ENCODE measurements at regions not wholly inside any gene's neighbourhood (a gene's known extent, or its start where the extent isn't known, plus 50 kb on each side); places are given as distances from the start of the nearest gene placed in this dataset.

- H3K4me1 ChIP-seq (ENCODE audit: insufficient read depth, low read length), result 0 out of 2 replicates have a peak, but pooled peaks cover 7% of the 10 kb centered on the region
- H3K27me3 ChIP-seq (ENCODE audit: insufficient read depth, low read length), result no peaks in the 10 kb centered on the region
- WGBS, result 86% methylated on average over 1 of the region's 1 CpG
Measured at GRCh38 chr5:40400245-40400644, 279.5 kb upstream of the PTGER4 start.

GRCh38 chr5:40399349-40399748 is 280.4 kb upstream of the PTGER4 start:
- Histone ChIP-seq H3K36me3 (ENCODE audit: insufficient read depth, low read length) (no peaks in the 10 kb centered on the region), H3K4me3 (ENCODE audit: low read length) (no peak overlapping the region), H3K9me3 (ENCODE audit: insufficient read depth, low read depth, low read length) (no peaks in the 10 kb centered on the region), H3K27ac (ENCODE audit: low read depth, low read length) (no peak overlapping the region), H3K9ac (ENCODE audit: low read depth, low read length) (no peak overlapping the region), H3K4me1 (ENCODE audit: insufficient read depth, low read length) (0 out of 2 replicates have a peak, but pooled peaks cover 7% of the 10 kb centered on the region), H3K27me3 (ENCODE audit: insufficient read depth, low read length) (no peaks in the 10 kb centered on the region)
- 96% methylated on average over 1 of the region's 1 CpG for WGBS

More at GRCh38 chr5:40400245-40400644, 279.5 kb upstream of the PTGER4 start:
- no peaks in the 10 kb centered on the region for H3K9me3 ChIP-seq (ENCODE audit: insufficient read depth, low read depth, low read length)
- H3K36me3 ChIP-seq (ENCODE audit: insufficient read depth, low read length), result no peaks in the 10 kb centered on the region
- H3K27ac ChIP-seq (ENCODE audit: low read depth, low read length), result no peak overlapping the region
- no peak overlapping the region for H3K9ac ChIP-seq (ENCODE audit: low read depth, low read length)
- no peak overlapping the region for H3K4me3 ChIP-seq (ENCODE audit: low read length)

- WGBS, result 92% methylated on average over 1 of the region's 1 CpG
- Histone ChIP-seq H3K27ac (ENCODE audit: low read depth, low read length) (no peak overlapping the region), H3K9me3 (ENCODE audit: insufficient read depth, low read depth, low read length) (no peaks in the 10 kb centered on the region), H3K4me3 (ENCODE audit: low read length) (no peak overlapping the region), H3K9ac (ENCODE audit: low read depth, low read length) (no peak overlapping the region), H3K36me3 (ENCODE audit: insufficient read depth, low read length) (no peaks in the 10 kb centered on the region), H3K4me1 (ENCODE audit: insufficient read depth, low read length) (0 out of 2 replicates have a peak, but pooled peaks cover 7% of the 10 kb centered on the region), H3K27me3 (ENCODE audit: insufficient read depth, low read length) (no peaks in the 10 kb centered on the region)
Measured at GRCh38 chr5:40397976-40398375, 281.7 kb upstream of the PTGER4 start.

- Histone ChIP-seq H3K27me3 (ENCODE audit: insufficient read depth, low read length) (no peaks in the 10 kb centered on the region), H3K4me3 (ENCODE audit: low read length) (no peak overlapping the region), H3K4me1 (ENCODE audit: insufficient read depth, low read length) (0 out of 2 replicates have a peak, but pooled peaks cover 7% of the 10 kb centered on the region), H3K36me3 (ENCODE audit: insufficient read depth, low read length) (no peaks in the 10 kb centered on the region), H3K9ac (ENCODE audit: low read depth, low read length) (no peak overlapping the region), H3K27ac (ENCODE audit: low read depth, low read length) (no peak overlapping the region), H3K9me3 (ENCODE audit: insufficient read depth, low read depth, low read length) (no peaks in the 10 kb centered on the region)
- WGBS, result 81% methylated on average over 2 of the region's 2 CpGs
Measured at GRCh38 chr5:40397091-40397490, 282.6 kb upstream of the PTGER4 start.

- Histone ChIP-seq H3K4me3 (ENCODE audit: low read length) (no peak overlapping the region), H3K9me3 (ENCODE audit: insufficient read depth, low read depth, low read length) (no peaks in the 10 kb centered on the region), H3K27me3 (ENCODE audit: insufficient read depth, low read length) (no peaks in the 10 kb centered on the region), H3K36me3 (ENCODE audit: insufficient read depth, low read length) (no peaks in the 10 kb centered on the region), H3K4me1 (ENCODE audit: insufficient read depth, low read length) (0 out of 2 replicates have a peak, but pooled peaks cover under 1% of the 10 kb centered on the region), H3K9ac (ENCODE audit: low read depth, low read length) (no peak overlapping the region), H3K27ac (ENCODE audit: low read depth, low read length) (no peak overlapping the region)
- no CpG with 5 or more reads among the region's 1 CpG for WGBS
Measured at GRCh38 chr5:40396317-40396716, 283.4 kb upstream of the PTGER4 start.

GRCh38 chr5:40395251-40395650 is 284.5 kb upstream of the PTGER4 start:
- no peak overlapping the region for H3K27ac ChIP-seq (ENCODE audit: low read depth, low read length)
- no peak overlapping the region for H3K4me3 ChIP-seq (ENCODE audit: low read length)
- WGBS, result 91% methylated on average over 4 of the region's 4 CpGs
- H3K9ac ChIP-seq (ENCODE audit: low read depth, low read length), result no peak overlapping the region
- no peaks in the 10 kb centered on the region for H3K36me3 ChIP-seq (ENCODE audit: insufficient read depth, low read length)
- H3K9me3 ChIP-seq (ENCODE audit: insufficient read depth, low read depth, low read length), result no peaks in the 10 kb centered on the region
- no peaks in the 10 kb centered on the region for H3K4me1 ChIP-seq (ENCODE audit: insufficient read depth, low read length)
- no peaks in the 10 kb centered on the region for H3K27me3 ChIP-seq (ENCODE audit: insufficient read depth, low read length)

- no peak overlapping the region for H3K4me3 ChIP-seq (ENCODE audit: low read length)
- H3K4me1 ChIP-seq (ENCODE audit: insufficient read depth, low read length), result 0 out of 2 replicates have a peak, but pooled peaks cover 1% of the 10 kb centered on the region
- H3K9ac ChIP-seq (ENCODE audit: low read depth, low read length), result no peak overlapping the region
- no peaks in the 10 kb centered on the region for H3K27me3 ChIP-seq (ENCODE audit: insufficient read depth, low read length)
- no peak overlapping the region for H3K27ac ChIP-seq (ENCODE audit: low read depth, low read length)
- H3K9me3 ChIP-seq (ENCODE audit: insufficient read depth, low read depth, low read length), result no peaks in the 10 kb centered on the region
- H3K36me3 ChIP-seq (ENCODE audit: insufficient read depth, low read length), result no peaks in the 10 kb centered on the region
- WGBS, result 94% methylated on average over 4 of the region's 4 CpGs
Measured at GRCh38 chr5:40394698-40395097, 285.0 kb upstream of the PTGER4 start.

GRCh38 chr5:40391642-40392041 is 288.1 kb upstream of the PTGER4 start:
- Histone ChIP-seq H3K27me3 (ENCODE audit: insufficient read depth, low read length) (no peaks in the 10 kb centered on the region), H3K4me1 (ENCODE audit: insufficient read depth, low read length) (0 out of 2 replicates have a peak, but pooled peaks cover 5% of the 10 kb centered on the region), H3K9me3 (ENCODE audit: insufficient read depth, low read depth, low read length) (no peaks in the 10 kb centered on the region), H3K9ac (ENCODE audit: low read depth, low read length) (no peak overlapping the region), H3K27ac (ENCODE audit: low read depth, low read length) (no peak overlapping the region), H3K4me3 (ENCODE audit: low read length) (no peak overlapping the region), H3K36me3 (ENCODE audit: insufficient read depth, low read length) (no peaks in the 10 kb centered on the region)

- Histone ChIP-seq H3K27ac (ENCODE audit: low read depth, low read length) (no peak overlapping the region), H3K36me3 (ENCODE audit: insufficient read depth, low read length) (no peaks in the 10 kb centered on the region), H3K9ac (ENCODE audit: low read depth, low read length) (no peak overlapping the region), H3K27me3 (ENCODE audit: insufficient read depth, low read length) (no peaks in the 10 kb centered on the region), H3K4me3 (ENCODE audit: low read length) (no peak overlapping the region), H3K4me1 (ENCODE audit: insufficient read depth, low read length) (peaks cover 16% of the 10 kb centered on the region), H3K9me3 (ENCODE audit: insufficient read depth, low read depth, low read length) (no peaks in the 10 kb centered on the region)
- WGBS, result 98% methylated on average over 5 of the region's 6 CpGs
Measured at GRCh38 chr5:40390281-40391149, 289.2 kb upstream of the PTGER4 start.

GRCh38 chr5:40389591-40389990 is 290.1 kb upstream of the PTGER4 start:
- H3K9ac ChIP-seq (ENCODE audit: low read depth, low read length), result no peak overlapping the region
- H3K27ac ChIP-seq (ENCODE audit: low read depth, low read length), result no peak overlapping the region
- H3K36me3 ChIP-seq (ENCODE audit: insufficient read depth, low read length), result no peaks in the 10 kb centered on the region
- no peak overlapping the region for H3K4me3 ChIP-seq (ENCODE audit: low read length)
- 81% methylated on average over 4 of the region's 4 CpGs for WGBS
- no peaks in the 10 kb centered on the region for H3K27me3 ChIP-seq (ENCODE audit: insufficient read depth, low read length)
- peaks cover 24% of the 10 kb centered on the region for H3K4me1 ChIP-seq (ENCODE audit: insufficient read depth, low read length)
- no peaks in the 10 kb centered on the region for H3K9me3 ChIP-seq (ENCODE audit: insufficient read depth, low read depth, low read length)

- peak overlapping the region; percentile 47; the same call in 1 of the 2 replicates for H3K27ac ChIP-seq (ENCODE audit: low read depth, low read length)
Measured at GRCh38 chr5:40386289-40386688, 293.4 kb upstream of the PTGER4 start.

More at GRCh38 chr5:40386289-40386688, 293.4 kb upstream of the PTGER4 start:
- no peaks in the 10 kb centered on the region for H3K36me3 ChIP-seq (ENCODE audit: insufficient read depth, low read length)
- no peaks in the 10 kb centered on the region for H3K9me3 ChIP-seq (ENCODE audit: insufficient read depth, low read depth, low read length)
- no peak overlapping the region for H3K9ac ChIP-seq (ENCODE audit: low read depth, low read length)
- H3K4me1 ChIP-seq (ENCODE audit: insufficient read depth, low read length), result peaks cover 29% of the 10 kb centered on the region
- WGBS, result 44% methylated on average over 3 of the region's 3 CpGs
- H3K4me3 ChIP-seq (ENCODE audit: low read length), result no peak overlapping the region
- H3K27me3 ChIP-seq (ENCODE audit: insufficient read depth, low read length), result no peaks in the 10 kb centered on the region
